Upper lobe of left lung (tissue), 4 donors: ENCODE measurements at regions not wholly inside any gene's neighbourhood (a gene's known extent, or its start where the extent isn't known, plus 50 kb on each side); places are given as distances from the start of the nearest gene placed in this dataset.

Experiments used
- CTCF ChIP-seq, 6 experiments: fragments of 450-650 bp in 4 of 6; fragments of 200-600 bp in 2 of 6; sonication (generic) in 2 of 6; IDR thresholded peaks; one replicate each; pipeline ENCODE4 v1.5.1; 2016 to 2019; ENCODE audit warnings: antibody characterized with exemption in 6 of 6
- POLR2AphosphoS5 ChIP-seq, 2 donors: sonication (generic); formaldehyde crosslinking; IDR thresholded peaks; one replicate each; pipeline ENCODE4 v1.5.1; 2017; ENCODE audit warnings: antibody characterized with exemption in 2 of 2

- no peak for TF ChIP-seq CTCF (IDR thresholded peaks at IDR 0.05)
- TF ChIP-seq POLR2AphosphoS5 (IDR thresholded peaks at IDR 0.05): no peak
These were observed 1146.6 kb upstream of the ZEB2 start for GRCh38 chr2:145666552-145666951.
